ENCODE measurements at regions not wholly inside any gene's neighbourhood (a gene's known extent, or its start where the extent isn't known, plus 50 kb on each side); places are given as distances from the start of the nearest gene placed in this dataset.

GRCh38 chrX:150207733-150208132, 155.4 kb upstream of the MAMLD1 start:
- peaks cover 0 to 2% (median 0%) of the 10 kb centered on the region in 4 donors for H3K9me3 ChIP-seq (ENCODE audit: control insufficient read depth in 4 of 4, insufficient read depth in 3 of 4, low read length in 3 of 4)
- 88 to 100% methylated on average over 1 of the region's 1 CpG for WGBS, 2 donors

GRCh38 chrX:150211988-150212387, 151.1 kb upstream of the MAMLD1 start:
- no peak for TF ChIP-seq CTCF (IDR thresholded peaks at IDR 0.05; ENCODE audit: control extremely low read depth, extremely low read depth)
- Histone ChIP-seq H3K4me3 (no peak overlapping the region), H3K4me1 (ENCODE audit: control insufficient read depth in 5 of 5, insufficient read depth in 5 of 5, low read length in 5 of 5) (peaks cover 0 to 5% (median 0%) of the 10 kb centered on the region in 5 donors), H3K27ac (ENCODE audit: low read depth in 1 of 2, low read length in 1 of 2) (no peak overlapping the region), H3K27me3 (ENCODE audit: control insufficient read depth in 3 of 3, insufficient read depth in 3 of 3, low read length in 2 of 3) (peaks cover 0 to 7% (median 0%) of the 10 kb centered on the region in 3 donors), H3K9ac (ENCODE audit: insufficient read depth in 1 of 2, low read length in 2 of 2) (no peak overlapping the region), H3K36me3 (ENCODE audit: control insufficient read depth in 4 of 4, insufficient read depth in 4 of 4, low read length in 4 of 4) (no peaks in the 10 kb centered on the region), H3K9me3 (ENCODE audit: control insufficient read depth in 4 of 4, insufficient read depth in 3 of 4, low read length in 3 of 4) (no peaks in the 10 kb centered on the region)
- no peak for DNase-seq
- no peak for ATAC-seq (ENCODE audit: insufficient read depth, low FRiP score)
- WGBS, 2 donors: 72 to 97% methylated on average over 6 of the region's 6 CpGs

More at GRCh38 chrX:150207733-150208132, 155.4 kb upstream of the MAMLD1 start:
- H3K9ac ChIP-seq (ENCODE audit: insufficient read depth in 1 of 2, low read length in 2 of 2): no peak overlapping the region
- ATAC-seq (ENCODE audit: insufficient read depth, low FRiP score) (no peak), DNase-seq (no peak)
- TF ChIP-seq CTCF (IDR thresholded peaks at IDR 0.05; ENCODE audit: control extremely low read depth, extremely low read depth): no peak
- H3K4me1 ChIP-seq (ENCODE audit: control insufficient read depth in 5 of 5, insufficient read depth in 5 of 5, low read length in 5 of 5): peaks cover 0 to 4% (median 0%) of the 10 kb centered on the region in 5 donors
- H3K4me3 ChIP-seq: no peak overlapping the region
- H3K27ac ChIP-seq (ENCODE audit: low read depth in 1 of 2, low read length in 1 of 2): no peak overlapping the region
- H3K36me3 ChIP-seq (ENCODE audit: control insufficient read depth in 4 of 4, insufficient read depth in 4 of 4, low read length in 4 of 4): no peaks in the 10 kb centered on the region
- peaks cover 0 to 7% (median 0%) of the 10 kb centered on the region in 3 donors for H3K27me3 ChIP-seq (ENCODE audit: control insufficient read depth in 3 of 3, insufficient read depth in 3 of 3, low read length in 2 of 3)

- DNase-seq (peak; percentile 39 to 65 (median 43)), ATAC-seq (ENCODE audit: insufficient read depth, low FRiP score) (no peak)
- Histone ChIP-seq H3K27ac (ENCODE audit: low read depth in 1 of 2, low read length in 1 of 2) (peak overlapping the region in 1 of 2 donors; percentile 1), H3K27me3 (ENCODE audit: control insufficient read depth in 3 of 3, insufficient read depth in 3 of 3, low read length in 2 of 3) (peaks cover 0 to 5% (median 0%) of the 10 kb centered on the region in 3 donors), H3K9ac (ENCODE audit: insufficient read depth in 1 of 2, low read length in 2 of 2) (no peak overlapping the region), H3K4me3 (no peak overlapping the region), H3K36me3 (ENCODE audit: control insufficient read depth in 4 of 4, insufficient read depth in 4 of 4, low read length in 4 of 4) (no peaks in the 10 kb centered on the region), H3K9me3 (ENCODE audit: control insufficient read depth in 4 of 4, insufficient read depth in 3 of 4, low read length in 3 of 4) (no peaks in the 10 kb centered on the region), H3K4me1 (ENCODE audit: control insufficient read depth in 5 of 5, insufficient read depth in 5 of 5, low read length in 5 of 5) (peaks cover 0 to 5% (median 0%) of the 10 kb centered on the region in 5 donors)
- WGBS, 2 donors: 60 to 82% methylated on average over 6 of the region's 6 CpGs
- TF ChIP-seq CTCF (IDR thresholded peaks at IDR 0.05; ENCODE audit: control extremely low read depth, extremely low read depth): no peak
Observed at GRCh38 chrX:150212672-150213480, 150.2 kb upstream of the MAMLD1 start.
